GM21423 (cell line): ENCODE measurements at regions not wholly inside any gene's neighbourhood (a gene's known extent, or its start where the extent isn't known, plus 50 kb on each side); places are given as distances from the start of the nearest gene placed in this dataset.

ENCODE experiments used
- ATAC-seq: cut with Tn5 transposase; IDR thresholded peaks from one replicate; pipeline ENCODE4 v1.9.1; 2021; ENCODE audit warnings: mild to moderate bottlenecking, moderate library complexity; ENCODE audit not compliant: unreplicated experiment

- no peak for ATAC-seq
These were observed 608.0 kb downstream of the TLL1 start for GRCh38 chr4:166481055-166481454.

GRCh38 chr4:166481739-166482138 is 608.7 kb downstream of the TLL1 start:
- ATAC-seq, result no peak

DNA sequence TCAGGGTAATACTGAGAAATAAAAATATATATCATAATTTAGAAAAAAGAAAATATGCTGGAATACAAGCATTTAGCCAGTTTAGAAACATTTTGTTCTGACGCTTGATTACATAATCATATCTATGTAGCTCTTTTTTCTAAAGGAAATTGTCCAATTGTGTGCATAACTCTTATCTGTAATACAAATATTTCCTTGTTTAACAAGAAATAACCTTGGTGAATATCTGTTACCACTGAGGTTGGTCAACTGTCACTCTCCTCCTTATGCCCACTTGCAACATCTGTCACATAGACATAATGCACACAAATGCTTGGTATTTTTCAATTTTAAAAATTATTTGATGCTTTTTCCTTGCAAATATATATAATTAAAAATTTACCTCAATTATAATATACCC is 609.7 kb downstream of the TLL1 start:
- ATAC-seq, result no peak

DNA sequence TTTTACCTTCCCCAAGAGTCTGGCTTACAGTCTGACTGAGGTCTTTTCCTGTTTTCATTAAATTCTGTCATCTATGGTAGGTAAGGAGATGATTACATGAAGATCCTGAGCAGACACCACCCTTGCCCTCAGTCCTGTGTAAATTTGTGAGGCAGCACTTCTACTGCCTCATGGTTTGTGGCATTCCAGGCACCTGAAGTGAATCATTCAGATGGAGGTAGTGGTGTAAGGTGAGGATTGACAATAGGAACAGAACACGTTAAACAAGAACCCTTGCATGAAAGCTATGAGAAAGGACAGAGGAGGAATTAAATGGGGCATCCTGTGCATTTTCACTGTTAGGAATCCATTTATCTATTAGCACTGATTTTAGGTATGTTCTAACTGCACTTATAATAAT is 618.6 kb downstream of the TLL1 start:
- no peak for ATAC-seq

DNA sequence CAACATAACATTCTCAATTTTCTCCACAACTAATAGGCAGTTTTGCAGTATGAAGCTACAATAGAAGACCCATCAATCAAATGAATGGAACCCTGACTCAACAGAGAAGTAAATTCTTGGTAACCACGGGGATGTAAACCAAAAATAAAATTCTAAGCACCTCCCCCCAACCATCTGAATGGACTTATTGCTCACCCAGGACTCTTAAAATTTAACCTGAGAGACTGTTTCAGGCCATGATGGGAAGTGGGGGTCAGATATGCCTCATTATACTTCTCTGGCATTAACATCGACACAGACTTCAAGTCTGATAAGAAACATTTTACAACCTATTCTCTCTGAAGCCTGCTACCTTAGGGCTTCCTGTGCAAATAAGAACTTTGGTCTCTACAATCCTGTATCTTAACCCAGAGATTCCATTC is 620.9 kb downstream of the TLL1 start:
- no peak for ATAC-seq

DNA sequence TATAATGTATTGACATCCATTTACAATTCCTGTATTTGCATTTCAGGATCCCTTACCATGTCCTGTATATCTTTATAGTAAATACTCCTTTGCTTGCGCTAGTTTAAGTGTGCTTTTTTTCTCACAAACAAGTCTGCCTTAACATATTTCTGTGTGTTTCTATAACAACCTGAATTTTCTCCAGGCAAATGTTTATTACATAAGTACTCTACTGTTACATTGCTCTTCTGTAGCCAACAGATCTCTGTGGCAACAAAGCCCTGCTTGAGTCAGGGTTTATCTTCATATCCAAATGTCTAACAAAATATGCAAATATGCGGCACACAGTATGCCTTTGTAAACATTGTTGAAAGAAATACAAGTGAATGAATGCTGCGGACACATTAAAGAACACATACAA is 625.5 kb downstream of the TLL1 start:
- no peak for ATAC-seq

- no peak for ATAC-seq
These were observed 626.8 kb downstream of the TLL1 start for GRCh38 chr4:166499820-166500219.

DNA sequence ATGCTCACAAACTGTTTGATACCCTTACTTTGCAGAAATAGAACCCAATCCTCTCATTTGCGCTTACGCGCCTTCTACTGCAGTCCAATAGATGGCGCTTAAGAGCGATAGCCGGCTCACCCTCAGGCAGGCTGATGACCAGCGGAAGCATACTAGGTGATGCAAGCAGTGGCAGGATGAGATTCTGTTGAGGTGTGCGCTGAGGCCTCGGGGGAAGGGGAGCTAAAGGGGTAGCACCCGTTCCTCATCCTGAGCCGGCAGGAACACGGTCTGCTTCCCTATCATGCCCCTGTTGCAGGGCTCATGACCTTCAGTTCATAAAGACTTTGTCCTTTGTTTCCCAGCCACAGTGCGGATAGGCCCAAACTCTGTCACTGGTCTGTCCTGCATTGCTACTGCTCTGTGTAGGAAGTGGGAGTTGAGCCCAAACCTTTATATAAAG is 628.9 kb downstream of the TLL1 start:
- peak; percentile 71 for ATAC-seq

- no peak for ATAC-seq
These were observed 629.6 kb downstream of the TLL1 start for GRCh38 chr4:166502660-166503059.

GRCh38 chr4:166506051-166506450 is 633.0 kb downstream of the TLL1 start:
- ATAC-seq, result no peak

GRCh38 chr4:166512267-166512666 is 639.2 kb downstream of the TLL1 start:
- no peak for ATAC-seq

GRCh38 chr4:166518315-166518714 is 645.3 kb downstream of the TLL1 start:
- ATAC-seq, result no peak

- no peak for ATAC-seq
These were observed 645.7 kb downstream of the TLL1 start for GRCh38 chr4:166518776-166519175.

DNA sequence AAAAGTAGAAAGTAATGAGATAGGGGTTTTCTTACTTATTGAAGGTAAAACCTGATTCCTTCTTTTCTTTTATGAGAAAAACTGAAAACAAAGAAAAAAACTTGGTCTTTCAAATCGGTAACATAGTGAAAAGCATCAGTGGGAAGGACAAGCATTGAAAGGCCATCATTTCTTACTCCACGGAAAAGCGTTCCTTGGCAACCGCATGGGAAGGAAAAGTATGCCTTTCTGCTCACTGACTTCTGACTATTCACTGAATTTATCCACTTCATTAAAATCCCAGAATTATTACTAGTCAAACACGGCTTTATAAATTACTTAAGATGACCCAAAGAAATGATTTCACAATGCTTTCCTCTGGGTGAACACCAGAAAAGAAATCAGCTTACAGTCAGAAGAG is 646.7 kb downstream of the TLL1 start:
- ATAC-seq, result no peak

GRCh38 chr4:166527500-166527899 is 654.5 kb downstream of the TLL1 start:
- ATAC-seq, result no peak

- ATAC-seq, result no peak
These were observed 658.7 kb downstream of the TLL1 start for GRCh38 chr4:166531703-166532102.

GRCh38 chr4:166535865-166536264 is 662.8 kb downstream of the TLL1 start:
- no peak for ATAC-seq

GRCh38 chr4:166538491-166539005 is 665.5 kb downstream of the TLL1 start:
- no peak for ATAC-seq

DNA sequence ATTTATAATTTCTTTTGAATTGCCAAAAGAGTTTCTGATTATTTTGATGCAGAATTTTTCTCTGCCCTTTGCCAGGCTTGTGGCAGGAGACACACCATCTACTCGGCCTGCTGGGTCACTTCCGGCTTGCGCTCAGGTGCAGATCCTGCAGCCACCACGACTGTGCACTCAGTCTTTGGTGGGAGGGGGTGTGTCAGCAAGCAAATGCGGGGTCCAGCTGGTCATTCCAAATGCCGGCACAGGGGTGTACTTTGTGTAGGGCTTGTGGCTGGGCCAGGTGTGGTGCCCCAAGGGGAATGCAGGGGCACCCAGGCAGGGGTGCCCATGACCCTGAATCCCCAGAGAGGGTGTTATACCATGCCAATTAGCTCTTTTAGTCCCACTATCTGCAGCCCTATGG is 673.0 kb downstream of the TLL1 start:
- no peak for ATAC-seq

DNA sequence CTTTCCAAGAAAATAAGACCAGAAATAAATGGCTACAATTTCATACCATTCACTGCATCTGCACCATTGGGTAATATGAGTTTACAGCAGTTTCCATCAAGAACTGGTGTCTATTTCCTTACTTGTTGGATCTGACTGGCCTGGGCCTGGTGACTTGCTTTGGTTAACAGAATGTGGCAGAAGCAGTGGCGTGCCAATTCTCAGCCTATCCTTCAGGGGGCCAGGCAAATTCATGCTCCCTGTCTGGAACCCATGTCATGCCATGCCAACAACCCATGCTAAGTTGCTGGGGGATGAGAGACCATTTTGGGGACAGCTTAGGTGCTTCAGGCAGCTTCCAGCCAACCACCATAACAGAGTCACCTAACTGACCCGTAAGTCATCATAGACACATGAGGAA is 656.7 kb downstream of the SPOCK3 start:
- no peak for ATAC-seq

GRCh38 chr4:166585491-166585890 is 648.8 kb downstream of the SPOCK3 start:
- ATAC-seq, result no peak

- peak; percentile 81 for ATAC-seq
These were observed 639.9 kb downstream of the SPOCK3 start for GRCh38 chr4:166594326-166594946.

DNA sequence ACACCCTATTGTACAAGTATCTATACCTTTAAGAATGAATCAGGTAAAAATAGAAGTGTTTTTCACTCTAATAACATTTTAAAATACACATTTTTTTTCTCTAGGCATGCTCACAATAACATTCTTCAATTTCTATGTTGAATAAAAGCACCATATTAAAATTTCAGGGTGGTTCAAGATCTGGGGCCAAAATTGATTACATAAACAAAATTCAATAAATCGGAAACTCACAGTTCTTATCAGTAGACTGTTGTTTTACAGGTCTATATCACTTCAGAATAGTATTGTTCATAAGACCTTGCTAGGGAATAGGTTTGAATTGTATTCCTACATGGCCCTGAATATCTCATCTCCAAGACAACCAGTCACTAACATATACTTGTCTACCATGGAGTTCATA is 634.0 kb downstream of the SPOCK3 start:
- no peak for ATAC-seq
